IMR-90 (cell line): ENCODE measurements at regions not wholly inside any gene's neighbourhood (a gene's known extent, or its start where the extent isn't known, plus 50 kb on each side); places are given as distances from the start of the nearest gene placed in this dataset.

Experiments used
- BHLHE40 ChIP-seq: fragments of 150-350 bp; IDR thresholded peaks from 2 replicates; pipeline ENCODE4 v1.6.1; 2016; ENCODE audit warnings: mild to moderate bottlenecking, low read depth, low read length
- CTCF ChIP-seq: conservative IDR thresholded peaks from 2 replicates; pipeline ENCODE4 v1.5.1; 2012; ENCODE audit warnings: mild to moderate bottlenecking, low read depth, low read length, improper control_type of control experiment
- POLR2A ChIP-seq: IDR thresholded peaks from 2 replicates; pipeline ENCODE4 v1.6.1; 2012; ENCODE audit warnings: mild to moderate bottlenecking, low read depth, low read length
- SMC3 ChIP-seq: fragments of 150-350 bp; IDR thresholded peaks from 2 replicates; pipeline ENCODE4 v1.6.1; 2016; ENCODE audit warnings: low read depth, mild to moderate bottlenecking, antibody characterized with exemption, low read length, moderate library complexity

GRCh38 chr5:118068886-118069285 is 919.5 kb downstream of the DTWD2 start:
- TF ChIP-seq POLR2A (no peak), CTCF (no peak), SMC3 (no peak), BHLHE40 (no peak)
